Epidermal melanocyte (primary cell): ENCODE measurements at regions not wholly inside any gene's neighbourhood (a gene's known extent, or its start where the extent isn't known, plus 50 kb on each side); places are given as distances from the start of the nearest gene placed in this dataset.

Source experiments
- DNase-seq: peaks from one replicate; pipeline ENCODE4 v3.0.0; 2011; ENCODE audit warnings: low spot score; ENCODE audit not compliant: insufficient read length

DNA sequence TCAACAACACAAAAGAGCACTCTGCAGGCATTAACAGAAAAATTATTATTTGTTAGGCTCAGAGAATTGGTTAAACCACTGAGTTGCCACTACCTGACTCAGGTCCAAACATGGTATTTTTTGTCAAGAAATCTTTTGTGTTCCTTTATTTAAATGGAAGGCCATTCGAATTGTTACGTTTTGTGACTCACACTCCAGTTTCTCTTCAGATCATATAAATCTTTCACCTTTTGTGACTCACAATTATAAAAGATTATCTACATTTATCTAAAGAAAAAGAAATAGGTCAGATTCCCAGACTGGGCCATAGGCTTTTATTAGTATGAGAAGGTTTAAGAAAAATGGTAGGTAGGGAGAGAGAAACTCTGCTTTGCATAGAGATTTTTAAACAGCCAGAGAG is 669.8 kb downstream of the GALC start:
- DNase-seq: no peak

DNA sequence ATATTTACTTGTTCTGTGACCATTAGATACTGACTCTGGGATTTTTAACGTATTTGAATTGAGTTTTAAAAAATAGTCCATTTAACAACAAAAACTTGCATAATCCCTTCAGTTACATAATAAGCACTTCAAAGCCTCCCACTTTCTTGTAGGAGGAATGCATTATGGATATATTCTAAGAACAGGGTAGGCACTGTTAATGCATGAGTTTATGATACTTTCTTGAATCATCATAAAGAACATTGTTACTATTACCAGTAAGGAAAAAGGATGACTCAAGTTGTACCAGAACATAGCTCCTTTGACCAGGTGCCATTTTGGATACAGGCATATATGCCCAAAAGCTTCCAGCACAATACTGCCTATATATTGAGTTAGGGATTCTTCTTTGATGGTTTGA is 671.4 kb downstream of the GALC start:
- no peak for DNase-seq

DNA sequence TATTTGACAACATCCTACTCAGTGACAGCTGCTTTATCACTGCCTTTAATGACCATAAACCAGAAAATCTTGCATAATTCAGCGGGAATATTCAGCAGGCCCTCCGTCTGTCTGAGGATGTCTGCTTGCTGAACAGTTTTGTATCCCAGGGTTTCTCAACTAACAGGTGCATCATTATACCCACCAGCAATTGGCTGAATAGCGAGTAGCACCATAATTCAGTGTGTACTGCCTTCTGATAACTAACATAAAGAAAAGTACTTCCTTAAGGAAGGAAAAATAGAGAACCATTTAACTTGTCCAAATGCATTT is 680.1 kb downstream of the GALC start:
- no peak for DNase-seq

DNA sequence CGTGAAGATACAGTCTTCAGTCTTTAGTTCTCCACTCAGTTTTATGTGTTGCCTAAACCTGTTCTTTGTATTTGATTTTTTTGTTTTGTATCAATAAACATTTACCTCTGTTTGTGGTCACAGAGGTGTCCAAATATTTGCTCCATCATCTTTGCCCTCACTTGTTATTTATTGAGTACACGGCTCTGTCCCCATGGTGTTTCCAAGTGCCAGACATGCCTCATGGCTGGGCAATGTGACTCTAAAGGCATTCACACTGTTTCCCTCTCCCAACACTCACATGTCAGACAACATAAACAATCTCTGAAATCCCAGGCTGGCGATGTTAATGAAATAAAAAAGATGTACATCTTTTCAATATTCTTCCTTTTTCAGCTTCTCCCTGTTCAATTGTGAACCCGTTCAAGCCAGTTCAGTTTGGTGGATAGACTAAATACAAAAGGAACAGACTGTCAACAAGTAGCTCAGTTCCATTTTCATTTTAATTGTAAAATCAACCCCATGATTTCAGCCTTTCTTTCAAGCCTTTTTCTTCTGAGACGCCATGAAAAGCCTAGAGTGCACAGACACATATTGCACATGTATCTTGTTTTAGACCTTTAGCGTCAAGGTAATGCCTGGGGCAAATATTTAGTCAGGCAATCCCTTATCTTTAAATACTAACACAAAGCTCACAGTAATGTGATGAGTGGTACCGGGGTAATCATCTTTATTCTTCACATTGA is 680.7 kb downstream of the GALC start:
- DNase-seq: no peak

DNA sequence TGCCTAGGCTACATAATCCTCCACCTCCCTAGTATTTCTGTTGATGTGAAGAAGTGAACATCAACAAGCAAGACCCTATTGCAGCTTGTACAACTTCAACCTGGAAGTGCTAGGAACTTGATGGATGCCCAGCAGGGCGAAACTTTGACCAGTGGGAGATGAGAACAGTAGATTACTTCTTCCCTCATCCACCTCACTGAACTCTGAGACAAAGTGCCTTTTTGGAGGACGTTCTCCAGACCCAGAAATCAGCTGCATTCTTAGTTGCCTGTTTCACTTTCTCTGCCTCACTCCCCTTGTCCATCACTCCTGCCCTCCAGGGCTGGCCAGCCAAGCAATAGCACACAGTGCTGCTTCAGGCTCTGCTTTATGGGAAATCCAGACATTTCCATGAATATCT is 683.4 kb downstream of the GALC start:
- DNase-seq: no peak

DNA sequence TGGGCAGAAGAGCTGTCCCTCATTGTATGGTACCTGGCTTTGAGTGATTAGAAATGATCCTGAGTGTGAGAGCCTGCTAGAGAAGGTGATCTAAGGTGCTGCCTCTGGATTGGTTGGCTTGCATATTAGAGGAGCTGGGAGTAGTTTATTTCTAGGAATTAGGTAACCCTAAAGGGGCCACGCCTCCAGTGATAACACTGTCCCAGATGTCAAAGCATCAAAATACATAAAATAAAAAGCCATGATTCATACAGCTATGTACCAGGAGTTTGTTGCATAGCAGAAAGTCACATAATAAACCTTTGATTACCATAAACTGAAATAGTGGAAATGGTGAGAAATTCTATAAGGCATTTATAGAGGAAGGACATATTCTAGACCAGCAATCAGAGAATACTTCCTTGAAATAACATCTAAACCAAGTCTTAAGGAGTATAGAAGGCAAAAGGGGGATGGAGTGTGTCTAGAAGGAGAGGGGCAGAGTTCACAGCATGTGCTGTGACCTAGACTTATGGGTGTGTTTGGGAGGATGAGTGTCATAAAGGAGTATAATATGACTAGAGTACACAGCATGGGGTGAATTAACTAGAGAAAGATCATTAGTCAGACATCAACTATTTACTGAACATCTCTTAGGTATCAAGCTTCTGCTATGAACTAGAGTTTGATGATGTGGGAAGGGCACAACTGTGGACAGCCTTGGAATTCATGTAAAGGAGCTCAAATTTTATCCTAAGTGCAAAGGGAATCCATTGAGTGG is 686.4 kb downstream of the GALC start:
- DNase-seq: no peak

DNA sequence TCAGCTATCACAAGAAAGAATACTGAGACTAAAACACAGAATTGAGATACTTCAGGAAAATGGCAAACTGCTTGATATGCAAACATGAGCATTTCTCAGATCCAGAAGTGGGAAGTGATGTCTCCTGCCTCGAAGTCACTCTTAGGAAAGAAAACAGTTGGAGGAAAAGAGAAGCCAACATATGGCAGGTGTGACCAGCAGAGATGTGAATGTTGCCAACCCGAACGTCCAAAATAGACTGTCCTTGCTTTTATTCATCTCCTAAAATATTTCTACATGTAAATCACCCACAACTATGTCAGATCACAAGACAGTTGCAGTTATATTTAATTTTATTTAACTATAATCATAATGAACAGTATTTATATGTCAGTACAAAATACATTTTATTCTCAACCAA is 687.6 kb downstream of the GALC start:
- DNase-seq: no peak

DNA sequence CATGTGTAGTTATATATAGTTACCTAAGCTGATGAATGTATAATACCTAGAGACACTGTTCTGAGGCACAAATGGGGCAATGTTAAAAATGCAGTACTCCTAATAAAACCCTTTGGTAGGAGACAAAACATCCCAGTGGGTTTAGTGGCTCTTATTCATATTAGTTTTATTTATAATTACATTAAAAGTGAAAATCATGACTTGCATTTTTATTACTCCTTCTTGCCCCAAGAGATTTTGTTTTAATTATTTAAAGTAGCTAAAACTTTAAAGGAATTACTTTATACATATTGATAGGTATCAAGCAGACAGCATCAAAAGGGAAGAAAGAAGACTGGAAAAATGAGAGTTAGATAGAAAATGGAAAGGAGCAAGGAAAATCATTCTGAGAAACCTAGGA is 688.6 kb downstream of the GALC start:
- DNase-seq: no peak

DNA sequence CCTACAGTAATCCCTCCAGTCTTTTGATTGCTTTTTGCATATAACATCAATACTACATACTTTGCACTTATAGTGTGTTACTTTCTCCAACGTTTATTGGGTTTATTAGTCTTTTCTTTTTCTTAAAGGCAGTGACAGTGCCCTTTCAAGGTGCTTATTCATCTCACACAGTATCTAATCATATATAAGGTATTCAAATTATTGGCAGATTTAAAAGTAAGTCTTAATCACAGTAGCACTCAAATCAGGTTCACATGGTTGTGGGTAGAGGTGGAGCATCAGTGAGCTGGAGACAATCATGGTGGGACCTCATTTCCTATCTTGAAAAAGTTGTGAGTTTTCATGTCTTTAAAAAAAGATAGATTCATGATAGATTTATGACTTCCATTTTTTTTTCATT is 706.2 kb downstream of the GALC start:
- DNase-seq: no peak

DNA sequence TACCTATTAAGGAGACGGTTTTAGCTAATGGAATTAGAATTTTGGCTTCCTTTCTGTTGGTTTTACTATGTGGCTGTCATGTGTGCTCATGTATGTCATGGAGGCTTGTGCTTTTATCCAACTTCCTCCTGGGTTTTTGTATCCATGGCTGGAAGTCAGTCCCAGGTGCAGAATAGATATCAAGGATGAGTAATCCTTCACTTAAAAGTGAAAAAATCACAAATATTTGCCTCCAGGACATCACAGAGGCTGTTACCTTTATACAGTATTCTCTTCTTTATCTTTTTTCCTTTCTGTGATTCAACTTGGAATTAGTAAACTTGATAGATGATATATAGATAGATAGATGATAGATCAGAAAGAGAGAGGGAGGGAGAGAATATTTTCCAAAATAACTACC is 706.8 kb downstream of the GALC start:
- no peak for DNase-seq

DNA sequence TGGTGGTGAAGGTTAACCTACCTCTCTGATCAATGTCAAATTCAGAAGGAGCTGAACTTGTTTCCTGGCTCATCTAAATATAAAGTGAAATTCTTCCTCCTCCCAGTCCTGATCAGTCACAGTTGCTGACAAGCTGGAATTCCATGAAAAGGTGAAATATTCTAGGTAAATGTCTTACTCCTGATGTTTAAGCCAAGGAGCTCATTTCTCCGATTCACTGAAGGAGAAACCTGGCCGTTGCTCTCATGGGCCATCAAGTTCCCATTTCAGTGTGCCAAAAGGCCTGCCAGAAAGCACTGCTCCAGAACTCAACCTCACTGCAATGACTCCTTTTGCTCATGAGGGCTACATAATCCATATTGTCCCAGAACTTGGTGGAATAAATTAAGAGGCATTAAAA is 707.5 kb downstream of the GALC start:
- DNase-seq: no peak

DNA sequence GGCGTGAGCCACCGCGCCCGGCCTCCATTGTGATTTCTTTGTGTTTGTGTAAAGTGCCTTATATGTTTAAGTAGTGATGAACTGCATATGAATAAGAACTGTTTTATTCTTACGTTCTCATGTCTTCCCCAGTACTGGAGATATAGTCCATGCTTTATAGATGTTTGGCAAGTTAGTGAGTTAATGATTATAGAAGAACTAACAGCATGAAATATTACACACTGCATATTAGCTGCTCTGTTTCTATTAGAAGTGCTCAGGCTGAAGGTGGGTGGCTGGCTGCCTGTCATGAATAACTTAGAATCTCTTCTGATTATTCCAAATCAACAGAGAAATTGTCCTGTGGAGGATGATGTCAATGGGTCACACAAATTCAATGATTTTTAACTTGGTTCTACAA is 709.4 kb downstream of the GALC start:
- DNase-seq: no peak

DNA sequence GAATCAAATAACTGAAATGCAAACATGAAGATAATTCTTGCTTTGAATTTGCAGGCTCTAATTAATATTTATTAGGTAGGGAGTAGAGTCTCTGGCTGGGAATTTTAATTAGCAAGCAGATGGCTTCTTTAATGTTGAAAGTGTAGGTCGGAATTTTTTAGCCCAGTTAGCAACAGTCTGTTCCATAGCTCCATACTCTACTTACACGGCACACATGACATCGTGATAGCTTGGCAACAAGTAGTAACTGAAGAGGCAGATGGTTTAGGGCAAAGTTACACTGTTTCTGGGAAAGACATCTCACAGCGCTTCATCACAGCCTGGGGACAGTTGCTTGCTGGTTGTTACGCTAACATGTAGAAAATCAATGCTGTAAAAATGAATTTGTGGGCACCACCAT is 710.7 kb downstream of the GALC start:
- no peak for DNase-seq

DNA sequence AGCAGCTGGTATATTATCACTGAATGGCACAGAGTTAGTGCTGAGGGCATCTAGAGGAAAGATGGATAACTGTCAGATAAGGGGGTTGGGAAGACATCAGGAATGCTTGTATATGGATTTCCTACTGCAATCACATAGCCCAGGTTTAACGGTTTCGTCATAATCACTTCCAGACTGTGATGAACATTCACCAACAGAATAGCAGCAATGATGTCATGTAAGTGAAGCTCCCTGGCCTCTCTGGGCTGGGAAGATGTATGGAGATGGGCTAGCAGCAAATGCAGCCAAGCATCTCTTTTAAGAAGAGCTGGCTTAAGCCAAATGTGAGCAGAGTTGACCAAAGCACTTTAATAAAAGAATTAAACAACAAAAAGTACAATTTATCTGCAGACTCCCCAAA is 714.6 kb downstream of the GALC start:
- DNase-seq: no peak

DNA sequence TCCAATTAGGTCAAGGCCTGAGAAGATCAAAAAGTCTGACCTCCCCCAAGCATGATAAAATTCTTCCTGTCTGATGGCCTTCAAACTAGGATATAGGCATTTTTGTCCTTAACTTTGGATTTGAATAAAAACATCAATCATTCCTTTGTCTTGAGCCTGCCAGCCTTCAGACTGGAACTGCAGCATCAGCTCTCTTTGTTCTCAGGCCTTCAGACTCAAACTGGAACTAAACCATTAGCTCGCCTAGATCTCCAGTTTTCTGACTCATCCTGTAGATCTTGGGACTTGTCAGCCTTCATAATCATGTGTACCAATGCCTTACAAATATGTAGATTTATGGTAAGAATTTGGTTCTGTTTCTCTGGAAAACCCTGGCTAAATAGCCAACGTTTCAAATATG is 721.7 kb downstream of the GALC start:
- no peak for DNase-seq

DNA sequence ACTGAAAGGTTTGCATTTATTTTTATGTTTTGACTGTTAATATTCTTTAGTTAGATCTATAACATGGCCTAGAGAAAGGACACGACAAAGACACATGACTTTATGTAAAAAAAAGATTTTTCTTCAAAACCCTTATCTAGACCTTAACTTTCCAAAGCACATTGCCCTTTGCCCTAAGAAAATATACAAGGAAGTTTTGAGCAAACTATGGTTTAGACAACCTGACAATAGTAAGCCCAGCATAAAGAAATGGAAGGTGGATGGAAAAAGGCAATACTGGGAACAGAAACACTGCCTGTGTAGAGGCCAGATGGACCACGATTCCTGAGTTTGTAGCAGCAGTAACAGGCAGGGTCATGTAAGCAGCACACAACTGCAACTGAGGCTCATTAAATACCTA is 724.0 kb downstream of the GALC start:
- DNase-seq: no peak

DNA sequence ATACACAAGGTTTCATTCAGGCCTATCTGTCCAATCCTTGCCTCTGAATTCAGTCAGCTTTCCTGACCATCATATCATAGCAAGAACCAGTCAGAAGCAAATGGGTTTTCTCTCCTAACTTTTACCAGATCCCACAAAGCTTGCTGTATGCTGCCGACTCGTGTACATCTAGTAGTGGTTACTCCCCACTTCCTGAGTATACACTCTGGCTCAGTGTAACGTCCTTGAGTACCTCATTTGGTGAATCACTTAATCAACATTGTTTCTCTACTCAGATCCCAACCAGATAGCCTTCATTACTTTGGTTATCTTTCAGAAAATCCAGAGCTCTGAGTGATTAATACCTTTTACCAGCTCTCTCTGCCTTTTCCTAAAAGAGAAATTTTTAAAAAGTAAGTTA is 728.2 kb downstream of the GALC start:
- DNase-seq: no peak

DNA sequence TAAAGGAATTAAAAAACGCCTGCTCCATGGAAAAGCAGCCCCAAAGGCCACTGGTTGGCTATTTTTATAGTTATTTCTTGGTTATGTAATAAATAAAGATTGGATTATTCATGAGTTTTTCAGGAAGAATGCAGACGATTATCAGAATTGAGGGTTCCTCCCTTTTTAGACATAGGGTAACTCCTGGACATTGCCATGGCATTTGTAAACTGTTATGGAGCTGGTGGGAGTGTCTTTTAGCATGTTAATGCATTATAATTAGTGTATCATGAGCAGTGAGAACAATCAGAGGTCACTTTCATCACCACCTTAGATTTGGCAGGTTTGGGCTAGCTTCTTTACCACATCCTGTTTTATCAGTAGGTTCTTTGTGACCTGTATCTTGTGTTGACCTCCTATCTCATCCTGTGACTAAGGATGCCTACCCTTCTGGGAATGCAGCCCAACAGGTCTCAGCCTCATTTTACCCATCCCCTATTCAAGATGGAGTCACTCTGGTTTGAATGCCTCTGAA is 728.7 kb downstream of the GALC start:
- no peak for DNase-seq

DNA sequence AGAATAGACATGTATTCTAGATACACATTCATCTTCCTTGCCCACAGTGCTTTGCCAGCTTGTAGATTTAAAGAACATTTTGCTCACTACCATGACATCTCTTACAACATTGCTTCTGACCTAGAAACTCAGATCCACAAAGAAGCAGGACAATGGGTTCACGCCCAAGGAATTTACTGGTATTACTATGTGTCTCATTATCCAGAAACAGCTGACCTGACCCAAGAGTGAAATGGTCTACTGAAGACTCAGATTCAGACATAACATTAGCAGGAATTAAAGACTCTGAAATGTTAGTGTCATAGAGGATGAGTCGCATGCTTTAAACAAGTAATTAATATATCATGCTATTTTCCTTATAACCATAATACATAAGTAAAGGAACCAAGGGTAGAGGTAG is 731.4 kb downstream of the GALC start:
- DNase-seq: no peak

DNA sequence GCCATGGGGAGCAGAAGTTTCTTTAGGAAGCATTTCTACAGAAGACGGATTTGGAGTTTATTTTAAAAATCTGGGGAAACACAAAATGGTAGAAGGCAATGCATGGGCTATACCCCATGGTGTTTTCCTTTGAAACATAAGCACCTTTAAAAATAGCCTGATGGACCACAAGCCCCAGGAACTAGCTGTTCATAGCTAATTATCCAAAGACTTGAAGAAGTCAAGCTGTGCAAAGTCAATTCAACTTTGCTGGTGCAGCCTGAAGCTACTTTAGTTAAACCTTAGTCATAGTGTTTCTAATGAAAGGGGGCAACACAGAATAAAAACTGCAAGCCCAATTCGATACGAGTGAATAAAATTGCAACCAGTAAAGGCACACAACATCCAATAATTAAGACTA is 732.5 kb downstream of the GALC start:
- DNase-seq: no peak

DNA sequence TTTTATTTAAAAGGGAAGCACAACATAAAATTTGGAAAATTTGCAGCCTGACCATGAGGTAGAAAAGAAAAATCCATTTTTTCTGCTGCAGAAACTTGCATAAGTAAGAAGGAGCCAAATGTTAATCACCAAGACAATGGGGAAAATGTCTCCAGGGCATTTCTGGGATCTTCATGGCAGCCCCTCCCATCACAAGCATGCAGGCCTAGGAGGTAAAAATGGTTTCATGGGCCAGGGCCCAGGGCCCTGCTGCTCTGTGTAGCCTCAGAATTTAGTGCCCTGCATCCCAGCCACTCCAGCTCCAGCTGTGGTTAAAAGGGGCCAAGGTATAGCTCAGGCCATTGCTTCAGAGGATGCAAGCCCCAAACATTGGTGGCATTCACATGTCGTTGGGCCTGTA is 735.6 kb downstream of the GALC start:
- no peak for DNase-seq

DNA sequence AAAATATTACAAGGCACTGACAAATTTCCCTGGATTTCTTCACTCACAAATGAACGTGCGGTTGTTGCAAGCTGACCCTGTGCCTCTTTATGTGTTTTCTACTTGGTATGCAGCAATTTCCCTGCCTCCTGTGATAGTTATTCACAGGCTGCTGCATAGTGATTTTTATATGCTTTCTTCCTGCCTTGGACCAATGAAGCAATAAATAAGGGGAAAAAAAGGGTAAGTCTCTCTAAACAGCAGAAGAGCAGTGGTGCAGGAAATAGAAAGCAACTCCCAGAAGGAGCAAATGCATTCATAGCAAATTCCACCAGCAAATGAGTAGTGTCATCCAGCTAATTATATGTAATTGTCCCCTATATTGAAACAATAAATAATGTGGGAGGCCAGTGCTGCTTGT is 737.9 kb downstream of the GALC start:
- DNase-seq: no peak

DNA sequence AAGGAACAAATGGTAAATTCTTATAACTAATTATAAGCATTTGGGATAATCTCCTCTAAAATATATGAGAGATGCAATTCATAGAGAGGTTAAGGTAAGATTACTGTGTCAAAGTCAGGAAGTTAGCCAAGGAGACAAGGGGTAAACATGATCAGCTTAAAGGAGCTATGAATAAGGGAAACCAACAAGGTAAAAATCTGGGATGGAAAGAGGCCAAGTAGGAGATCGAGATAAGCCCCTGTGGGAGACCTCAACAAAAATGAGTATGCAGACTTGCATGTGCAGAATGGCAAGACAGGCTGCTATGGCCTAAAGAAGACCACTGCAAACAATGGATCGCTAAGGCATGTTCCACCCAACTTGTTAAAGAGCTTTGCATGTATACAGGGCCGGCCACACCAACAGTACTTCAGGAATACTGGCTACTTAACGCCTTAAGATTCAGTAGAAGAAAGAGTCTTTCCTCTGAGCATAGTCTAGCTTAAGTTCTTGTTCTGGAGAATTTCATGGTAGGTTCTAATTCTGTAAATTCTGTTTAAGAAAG is 738.6 kb downstream of the GALC start:
- no peak for DNase-seq
